Adrenal gland (tissue), 5 donors: ENCODE measurements at regions not wholly inside any gene's neighbourhood (a gene's known extent, or its start where the extent isn't known, plus 50 kb on each side); places are given as distances from the start of the nearest gene placed in this dataset.

Experiments used
- POLR2A ChIP-seq, 2 donors: fragments of 450-650 bp; IDR thresholded peaks; one replicate each; pipeline ENCODE4 v1.6.1; 2017; ENCODE audit warnings: antibody characterized with exemption in 2 of 2, mild to moderate bottlenecking in 2 of 2, moderate library complexity in 1 of 2
- TF ChIP-seq, protein P1 (sequence below), 6 experiments: fragments of 450-650 bp in 4 of 6; fragments of 200-600 bp in 2 of 6; sonication (generic) in 1 of 6; IDR thresholded peaks; 1 replicate in 5 of 6; 2 replicates in 1 of 6; pipeline versions ENCODE4 v1.5.1 to v1.8.0; 2016 to 2021; ENCODE audit warnings: antibody characterized with exemption in 6 of 6, mild to moderate bottlenecking in 2 of 6, moderate library complexity in 1 of 6
- donor health status: DM: no; HTN: no; CAD: no.

DNA sequence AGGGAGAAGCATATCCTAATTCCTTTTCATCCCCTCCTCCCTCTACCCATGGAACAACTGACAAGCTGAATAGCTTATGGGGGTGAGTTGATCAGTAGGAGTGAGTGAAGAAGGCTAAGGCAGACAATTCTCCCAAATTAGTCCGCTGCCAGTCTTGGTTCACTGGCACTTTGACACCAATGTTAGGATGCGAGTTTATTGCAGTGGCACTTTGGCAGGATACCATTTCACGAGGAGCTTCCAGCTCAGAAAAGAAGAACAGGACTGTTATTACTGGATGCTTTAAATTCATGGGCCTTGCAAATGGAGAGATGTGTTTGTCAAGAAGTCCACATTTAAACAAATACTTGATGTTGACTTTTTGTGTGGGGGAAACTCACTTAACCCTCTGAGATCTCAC, 427.6 kb downstream of the NR2F1-AS1 start:
- TF ChIP-seq POLR2A (IDR thresholded peaks at IDR 0.05): no peak
- TF ChIP-seq, protein P1, sequence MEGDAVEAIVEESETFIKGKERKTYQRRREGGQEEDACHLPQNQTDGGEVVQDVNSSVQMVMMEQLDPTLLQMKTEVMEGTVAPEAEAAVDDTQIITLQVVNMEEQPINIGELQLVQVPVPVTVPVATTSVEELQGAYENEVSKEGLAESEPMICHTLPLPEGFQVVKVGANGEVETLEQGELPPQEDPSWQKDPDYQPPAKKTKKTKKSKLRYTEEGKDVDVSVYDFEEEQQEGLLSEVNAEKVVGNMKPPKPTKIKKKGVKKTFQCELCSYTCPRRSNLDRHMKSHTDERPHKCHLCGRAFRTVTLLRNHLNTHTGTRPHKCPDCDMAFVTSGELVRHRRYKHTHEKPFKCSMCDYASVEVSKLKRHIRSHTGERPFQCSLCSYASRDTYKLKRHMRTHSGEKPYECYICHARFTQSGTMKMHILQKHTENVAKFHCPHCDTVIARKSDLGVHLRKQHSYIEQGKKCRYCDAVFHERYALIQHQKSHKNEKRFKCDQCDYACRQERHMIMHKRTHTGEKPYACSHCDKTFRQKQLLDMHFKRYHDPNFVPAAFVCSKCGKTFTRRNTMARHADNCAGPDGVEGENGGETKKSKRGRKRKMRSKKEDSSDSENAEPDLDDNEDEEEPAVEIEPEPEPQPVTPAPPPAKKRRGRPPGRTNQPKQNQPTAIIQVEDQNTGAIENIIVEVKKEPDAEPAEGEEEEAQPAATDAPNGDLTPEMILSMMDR (IDR thresholded peaks at IDR 0.05): no peak
